Activated CD8-positive, alpha-beta memory T cell treated with anti-CD3 and anti-CD28 coated beads for 1 hour (primary cell): ENCODE measurements at regions not wholly inside any gene's neighbourhood (a gene's known extent, or its start where the extent isn't known, plus 50 kb on each side); places are given as distances from the start of the nearest gene placed in this dataset.

Experiments used
- DNase-seq, 2 donors: peaks; one replicate each; pipeline ENCODE4 v3.0.0-alpha.2; 2020; ENCODE audit warnings: low read depth in 1 of 2; ENCODE audit errors: extremely low read depth in 1 of 2

DNA sequence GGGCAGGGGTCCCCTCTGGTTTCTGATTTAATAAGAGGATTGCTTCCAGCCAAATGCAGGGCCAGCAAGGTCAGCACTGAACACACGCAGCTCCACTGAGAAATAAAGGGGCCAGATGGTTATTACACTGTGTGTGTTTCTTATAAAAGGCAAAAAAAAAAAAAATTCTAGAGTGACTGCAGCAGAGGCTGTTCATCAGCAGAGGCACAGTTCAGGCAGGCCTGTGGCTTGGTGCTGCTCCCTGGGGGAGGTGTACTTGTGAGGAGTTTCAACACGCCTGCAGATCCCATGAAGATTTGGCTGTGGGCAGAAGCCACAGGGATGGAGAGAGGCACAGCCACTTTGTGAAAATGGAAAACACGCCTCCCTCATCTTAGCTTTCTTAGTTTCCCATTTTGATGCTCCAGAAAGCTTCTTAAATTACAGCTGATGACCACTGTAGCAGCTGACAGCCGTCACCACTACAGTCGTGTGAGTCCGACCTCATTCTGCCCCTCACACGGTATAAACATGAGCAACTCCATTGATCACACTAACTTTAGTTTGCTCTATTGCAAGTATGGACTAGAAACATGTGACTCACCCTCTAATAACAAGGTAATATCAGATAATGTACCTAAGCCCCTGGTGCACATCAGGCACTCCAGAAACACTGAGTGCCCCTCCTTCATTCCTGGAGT is 726.5 kb upstream of the RAB6C start:
- DNase-seq = no peak

DNA sequence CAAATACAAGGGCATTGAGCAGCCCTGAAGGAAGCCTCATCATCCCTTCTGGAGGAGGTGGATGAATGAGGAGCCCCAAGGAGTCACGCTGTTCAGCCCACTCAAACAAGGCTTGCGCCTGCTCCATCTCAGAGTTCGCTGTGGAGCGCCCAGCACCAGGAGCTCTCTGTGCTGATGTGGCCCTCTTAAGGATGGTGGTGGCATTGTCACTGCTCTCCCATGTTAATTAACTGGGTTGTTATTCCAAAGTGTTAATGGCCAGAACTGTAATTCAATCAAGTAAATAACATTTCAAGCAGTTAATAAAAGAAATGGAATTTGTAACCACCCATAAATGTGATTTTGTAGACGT is 726.0 kb upstream of the RAB6C start:
- no peak for DNase-seq

DNA sequence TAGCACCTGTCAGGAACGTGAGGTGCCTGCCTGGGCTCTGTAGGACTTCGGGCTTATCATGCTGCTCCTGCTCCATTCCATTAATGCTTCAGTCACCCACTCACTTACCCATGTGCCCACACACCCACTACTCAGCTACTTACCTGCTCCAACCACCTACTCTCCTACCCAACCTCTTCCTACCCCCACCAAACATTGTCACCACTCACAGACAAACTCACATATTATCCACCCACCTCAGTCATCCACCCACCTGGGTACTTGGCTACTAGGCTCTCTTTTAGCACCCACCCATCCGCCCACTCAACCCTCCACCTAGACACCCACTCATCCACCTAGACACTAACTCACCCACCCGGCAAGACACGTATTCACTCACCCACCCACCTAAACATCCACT is 724.7 kb upstream of the RAB6C start:
- DNase-seq = no peak

DNA sequence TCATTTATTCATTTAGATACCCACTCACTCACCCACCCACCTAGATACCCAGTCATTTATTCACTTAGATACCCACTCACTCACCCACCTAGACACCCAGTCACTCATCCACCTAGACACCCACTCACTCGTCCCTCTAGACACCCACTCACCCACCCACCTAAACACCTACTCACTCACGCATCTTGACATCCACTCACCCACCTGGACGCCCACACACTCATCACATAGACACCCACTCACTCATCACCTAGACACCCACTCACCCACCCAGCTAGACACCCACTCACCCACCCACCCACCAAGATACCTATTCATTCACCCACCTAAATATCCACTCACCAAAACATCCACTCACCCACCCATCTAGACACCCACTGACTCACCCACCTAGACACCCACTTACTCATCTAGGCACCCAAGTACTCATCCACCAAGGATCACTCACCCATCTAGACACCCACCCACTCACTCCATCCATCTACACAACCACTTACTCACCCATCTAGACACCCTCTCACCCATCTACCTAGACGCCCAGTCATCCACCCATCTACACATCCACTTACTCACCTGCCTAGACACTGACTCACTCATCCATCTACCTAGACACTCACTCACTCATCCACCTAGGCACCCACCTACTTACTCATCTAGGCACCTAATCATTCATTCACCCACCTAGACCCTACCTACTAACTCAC is 723.7 kb upstream of the RAB6C start:
- DNase-seq = no peak

DNA sequence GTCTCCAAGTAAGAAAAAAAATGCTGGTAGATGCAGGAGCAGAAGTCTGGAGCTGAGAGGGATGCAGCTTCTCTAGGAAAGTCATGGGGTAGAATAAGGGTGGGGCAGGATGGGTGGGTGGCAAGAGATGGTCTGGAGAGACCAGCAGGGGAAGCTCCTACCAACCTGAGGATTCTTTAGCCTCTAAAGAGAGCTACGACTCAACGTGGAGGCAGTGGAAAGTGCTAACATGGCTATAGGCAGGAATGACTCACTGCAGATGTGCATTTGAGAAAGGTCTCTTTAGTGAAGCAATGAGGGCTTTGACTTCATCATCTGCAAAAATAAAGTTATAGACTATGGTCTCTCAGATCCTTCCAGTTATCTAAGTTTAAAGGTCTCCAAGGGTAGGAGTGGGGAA is 722.8 kb upstream of the RAB6C start:
- no peak for DNase-seq

DNA sequence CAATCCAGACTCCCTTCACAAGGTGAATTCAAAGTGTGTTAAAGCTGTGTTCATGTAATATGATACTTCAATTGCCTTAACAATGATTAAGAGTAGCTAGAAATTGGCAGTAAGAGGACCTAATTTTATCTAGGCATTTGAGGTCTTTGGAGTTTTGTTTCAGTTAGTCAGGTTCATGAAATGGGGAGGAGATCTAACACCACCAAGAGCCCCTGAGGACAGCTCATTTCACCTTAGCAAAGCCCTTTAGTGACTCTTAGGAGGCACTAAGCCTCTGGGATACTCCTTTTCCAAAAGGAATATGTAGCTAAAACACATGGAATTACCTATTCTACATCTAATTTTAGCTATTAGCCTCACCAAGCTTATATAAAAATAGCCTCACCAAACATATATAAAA is 716.5 kb upstream of the RAB6C start:
- no peak for DNase-seq

DNA sequence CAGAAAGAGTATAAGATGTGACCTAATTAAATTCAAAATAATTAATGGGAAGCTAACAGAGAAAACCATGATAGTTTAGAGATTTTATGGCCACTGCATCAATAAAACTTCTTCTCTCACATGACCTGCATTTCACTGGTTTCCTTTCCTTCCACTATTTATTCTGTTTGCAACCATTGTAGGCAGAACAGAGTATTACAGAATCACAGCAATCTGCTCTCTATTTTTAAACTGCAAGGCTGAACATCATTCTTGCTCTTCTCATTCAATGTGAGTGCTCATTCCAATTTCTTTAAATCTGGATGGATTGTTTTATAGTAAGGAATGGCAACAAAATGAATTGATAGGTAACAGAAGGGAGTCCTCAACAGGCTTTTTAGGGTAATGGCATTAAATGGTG is 715.5 kb upstream of the RAB6C start:
- no peak for DNase-seq

DNA sequence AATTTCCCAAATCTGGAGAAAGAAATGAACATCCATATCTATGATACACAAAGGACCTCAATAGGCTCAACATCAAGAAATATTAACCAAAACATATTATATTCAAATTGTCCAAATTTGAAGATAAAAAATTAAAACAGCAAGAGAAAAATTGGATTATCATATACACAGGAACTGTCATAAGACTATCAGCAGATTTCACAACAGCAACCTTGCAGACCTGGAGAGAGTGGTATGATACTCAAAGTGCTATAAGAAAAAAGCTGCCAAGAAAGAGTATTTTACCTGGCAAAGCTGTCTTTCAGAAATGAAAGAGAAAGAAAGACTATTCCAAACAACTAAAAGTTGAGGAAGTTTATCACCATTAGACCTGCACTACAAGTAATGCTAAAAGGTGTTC is 711.9 kb upstream of the RAB6C start:
- DNase-seq = no peak

DNA sequence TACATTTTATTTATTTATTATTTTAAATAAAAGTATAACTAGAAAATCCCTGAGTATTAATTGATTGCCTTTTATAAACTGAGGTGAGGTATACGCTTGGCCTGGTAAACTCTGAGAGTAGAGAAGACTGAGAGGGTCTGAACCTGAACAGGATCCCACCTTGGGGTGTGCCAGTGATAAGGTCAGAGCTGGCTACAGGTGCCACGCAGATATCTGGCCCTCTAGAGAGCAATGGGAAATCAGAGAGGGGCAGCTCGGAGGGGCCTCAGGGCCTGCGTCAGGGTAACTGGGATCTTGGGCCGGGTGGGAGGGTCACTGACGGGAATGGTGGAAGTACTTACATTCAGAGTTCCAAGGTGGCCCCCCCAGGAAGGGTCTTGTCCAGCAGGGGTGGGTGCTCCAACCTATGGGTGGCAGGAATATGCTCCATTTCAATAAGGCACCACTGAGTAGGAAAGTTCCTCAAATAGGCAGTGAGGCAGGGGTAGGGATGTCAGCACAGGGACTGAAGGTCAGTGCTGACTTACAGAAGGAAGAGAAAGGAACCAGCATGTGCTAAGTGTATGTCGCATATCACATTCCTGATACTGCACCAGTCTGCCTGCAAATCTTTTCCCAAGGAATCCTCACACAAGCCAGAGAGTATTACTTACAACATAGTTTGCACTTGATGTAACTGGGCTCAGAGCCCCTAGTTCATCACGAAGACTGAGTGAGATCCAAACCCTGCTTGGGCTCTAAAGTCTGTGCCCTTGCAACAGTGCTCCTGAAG is 706.0 kb upstream of the RAB6C start:
- no peak for DNase-seq

DNA sequence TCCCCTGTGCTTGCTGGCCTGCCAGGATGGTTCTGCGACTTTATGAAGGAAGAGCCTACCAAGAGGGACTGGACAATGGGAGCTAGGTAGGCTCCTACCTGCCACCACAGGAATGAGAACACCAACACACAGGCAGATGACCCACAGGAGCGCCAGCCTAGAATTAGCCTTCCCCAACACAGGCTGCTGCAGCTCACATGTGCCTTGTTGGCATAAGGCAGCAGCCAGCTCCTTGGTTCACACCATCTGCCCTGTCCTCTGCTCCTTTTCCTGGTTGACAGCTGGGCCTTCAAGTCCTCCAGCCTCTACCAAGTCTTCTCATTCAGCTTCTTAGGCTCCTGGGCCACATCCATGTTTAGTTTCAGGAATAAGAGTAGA is 705.4 kb upstream of the RAB6C start:
- no peak for DNase-seq

DNA sequence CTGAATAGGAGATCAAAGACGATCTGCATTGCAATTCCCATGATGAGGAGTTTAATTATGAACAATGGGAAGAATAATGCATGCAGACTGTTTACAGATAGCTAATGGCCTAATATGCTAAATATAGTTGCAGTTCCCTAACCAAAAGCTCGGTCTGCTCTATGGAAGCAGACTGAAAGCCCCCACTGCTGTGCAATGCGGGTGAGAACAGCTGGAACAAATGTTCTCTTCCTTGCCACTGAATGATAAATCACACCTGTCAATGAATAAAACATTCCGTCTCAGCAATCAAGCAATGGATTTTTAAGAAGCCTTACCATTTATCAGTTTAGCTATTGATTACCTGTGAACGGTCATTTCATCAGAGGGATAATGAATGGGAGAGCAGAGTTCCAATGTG is 704.5 kb upstream of the RAB6C start:
- no peak for DNase-seq

DNA sequence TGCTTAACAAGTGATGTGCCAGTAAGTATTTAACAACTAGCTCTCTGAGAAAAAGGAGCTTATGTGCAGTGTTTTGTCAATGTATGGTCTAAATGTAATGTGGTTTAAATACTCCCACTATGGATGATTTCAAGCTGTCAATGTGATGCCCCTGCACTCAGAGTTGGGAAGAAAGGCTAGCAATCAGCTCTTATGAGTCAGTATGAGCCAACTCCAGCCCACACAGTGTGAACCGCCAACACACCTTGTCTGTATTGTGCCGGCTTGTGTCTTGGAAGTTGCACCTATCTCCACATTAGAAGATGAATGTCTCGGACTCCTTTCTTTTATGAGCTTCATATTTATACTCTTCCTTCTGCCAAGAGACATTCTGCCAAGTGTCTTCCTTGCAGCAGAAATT is 703.8 kb upstream of the RAB6C start:
- DNase-seq = no peak

DNA sequence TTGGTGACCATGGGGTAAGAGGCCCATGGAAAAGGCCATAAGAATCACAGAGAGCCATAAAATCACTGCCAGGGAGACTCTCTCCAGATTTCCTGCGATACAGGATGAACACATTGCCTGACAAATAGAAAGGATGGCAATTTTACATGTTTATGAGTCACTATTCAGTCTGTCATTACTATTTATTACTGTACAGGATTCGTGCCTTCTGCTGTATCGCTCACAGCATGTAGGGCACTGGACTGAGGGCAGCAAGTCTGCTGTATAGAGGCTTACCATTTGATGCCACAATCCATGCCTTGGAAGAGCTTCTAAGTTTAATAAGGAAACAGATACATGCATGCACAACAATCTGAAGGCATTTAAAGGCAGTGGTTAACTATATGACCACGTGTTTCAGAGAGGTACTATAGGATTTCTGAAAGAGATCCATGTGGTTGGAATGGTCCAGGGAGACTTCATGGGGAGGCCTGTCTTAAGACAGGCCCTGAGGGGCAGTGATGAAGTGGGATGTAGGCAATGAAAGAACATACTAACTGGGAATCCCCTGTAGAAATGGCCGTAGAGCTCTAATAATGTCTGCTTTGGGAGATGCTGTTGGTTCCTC is 702.4 kb upstream of the RAB6C start:
- no peak for DNase-seq

DNA sequence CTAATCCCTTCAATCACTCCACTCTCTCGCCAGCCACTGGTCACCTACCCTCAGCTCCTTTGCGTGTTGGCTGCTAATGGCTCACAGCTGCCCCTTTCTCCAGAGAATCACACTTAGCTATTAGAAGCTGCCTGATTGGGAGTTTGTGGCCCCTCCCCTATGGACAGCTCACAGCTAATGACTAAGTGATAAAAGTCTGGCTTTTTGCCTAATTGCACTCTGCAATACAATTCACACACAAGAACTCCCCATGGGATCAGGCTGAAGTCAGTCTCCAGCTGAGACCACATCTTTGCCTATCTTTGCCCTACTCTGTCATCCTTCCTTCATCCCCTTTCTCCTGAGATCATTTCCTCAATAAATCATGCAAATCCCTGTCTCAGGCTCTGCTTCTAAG is 701.9 kb upstream of the RAB6C start:
- no peak for DNase-seq

DNA sequence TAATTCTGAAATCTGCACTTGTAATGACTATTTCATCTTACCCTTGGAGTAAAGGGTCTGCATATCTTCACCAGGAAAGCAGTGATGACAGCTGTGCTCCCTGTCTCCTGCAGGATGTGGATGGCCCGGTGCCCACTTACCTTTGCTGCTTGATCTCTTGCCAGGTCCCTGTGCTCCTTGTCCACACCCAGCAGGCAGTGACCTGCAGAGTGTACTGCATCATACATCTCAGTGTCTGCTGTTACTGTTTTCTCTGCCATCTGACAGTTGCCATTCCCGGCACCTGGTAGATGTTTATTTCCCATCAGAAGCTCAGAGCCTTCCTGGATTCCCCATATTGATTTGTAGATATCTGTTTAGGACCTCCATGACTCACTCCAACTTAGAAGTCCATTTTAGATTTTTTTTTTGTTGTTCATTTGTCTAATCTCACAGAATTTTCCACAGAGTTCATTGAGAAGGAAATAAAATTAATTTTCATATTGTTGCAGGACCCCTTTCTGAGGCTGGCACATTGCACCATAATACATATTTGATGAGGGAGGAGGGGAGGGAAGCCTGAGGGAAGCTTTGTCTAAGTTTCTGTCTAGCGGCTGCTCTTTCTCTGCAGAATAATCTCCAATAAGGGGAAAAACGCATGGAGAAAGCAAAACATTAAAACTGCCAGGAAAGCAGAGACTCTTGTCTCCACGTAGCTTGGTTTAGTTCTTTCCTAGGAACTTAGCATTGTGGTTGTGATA is 697.5 kb upstream of the RAB6C start:
- no peak for DNase-seq

DNA sequence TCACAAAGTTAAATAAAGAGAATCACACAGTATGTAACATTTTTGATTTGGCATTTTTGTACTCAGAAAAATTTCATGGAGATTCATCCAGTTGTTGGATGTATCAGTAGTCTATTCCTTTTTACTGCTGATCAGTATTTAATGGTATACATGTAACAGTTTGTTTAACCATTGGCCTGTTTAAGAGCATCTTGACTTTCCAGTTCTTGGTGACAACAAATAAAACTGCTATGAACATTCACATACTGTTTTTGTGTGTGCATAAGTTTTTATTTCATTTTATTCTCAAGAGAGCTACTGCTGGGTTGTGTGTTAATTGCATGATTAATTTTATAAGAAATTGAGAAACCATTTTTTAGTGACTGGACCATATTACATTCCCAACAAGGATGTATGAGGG is 694.5 kb upstream of the RAB6C start:
- no peak for DNase-seq

DNA sequence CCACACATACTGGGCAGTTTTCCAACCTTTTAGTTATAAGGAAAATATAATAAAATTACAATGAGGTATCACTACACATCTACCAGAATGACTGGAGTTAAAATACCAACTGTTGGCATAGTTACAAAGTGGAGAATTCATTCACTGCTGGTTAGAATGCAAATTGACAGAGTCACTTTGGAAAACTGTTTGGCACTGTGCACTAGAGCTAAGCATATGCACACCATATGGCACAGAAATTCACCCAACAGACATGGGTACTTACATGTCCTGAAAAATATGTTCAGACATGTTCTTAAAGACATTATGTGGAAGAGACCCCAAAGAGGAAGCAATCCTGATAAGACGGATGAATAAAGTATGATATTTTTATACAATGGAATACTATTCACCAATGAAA is 686.1 kb upstream of the RAB6C start:
- DNase-seq = no peak

DNA sequence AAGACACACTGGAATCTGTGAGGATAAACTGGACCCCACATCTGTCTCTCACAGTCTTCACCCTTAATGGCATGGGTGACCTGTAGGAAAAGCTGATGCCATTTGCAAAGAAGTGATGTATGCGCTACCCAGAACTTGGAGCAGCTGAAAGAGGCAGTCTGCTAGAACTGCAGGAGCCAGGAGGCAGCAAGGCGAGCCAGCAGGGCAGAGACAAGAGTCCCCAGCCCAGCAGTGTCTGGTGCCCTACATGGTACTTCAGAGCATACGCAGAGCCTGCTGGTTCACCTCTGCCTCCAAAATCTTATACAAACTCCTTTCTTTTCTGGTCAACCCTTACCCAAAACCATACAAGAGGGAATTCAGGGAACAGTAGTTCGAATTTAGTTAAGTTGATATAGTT is 683.1 kb upstream of the RAB6C start:
- DNase-seq = no peak

DNA sequence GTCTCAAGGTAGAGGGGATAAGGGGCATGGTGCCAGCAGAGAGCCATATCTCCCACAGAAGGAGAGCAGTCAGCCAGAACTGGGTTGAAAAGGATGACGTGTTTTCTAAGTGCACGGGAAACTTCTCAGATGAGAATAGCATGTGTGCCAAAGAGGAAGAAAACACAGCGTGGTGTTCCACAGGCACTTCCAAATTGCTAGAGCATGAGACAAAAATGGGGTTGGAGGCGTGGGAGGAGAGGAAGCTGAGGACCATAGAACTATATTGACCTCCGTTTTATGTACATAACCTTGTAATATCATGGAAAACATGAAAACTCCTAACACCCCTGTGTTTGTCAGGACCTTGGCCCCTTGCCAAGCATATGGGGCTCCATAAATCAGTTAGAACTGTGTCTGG is 682.7 kb upstream of the RAB6C start:
- no peak for DNase-seq

DNA sequence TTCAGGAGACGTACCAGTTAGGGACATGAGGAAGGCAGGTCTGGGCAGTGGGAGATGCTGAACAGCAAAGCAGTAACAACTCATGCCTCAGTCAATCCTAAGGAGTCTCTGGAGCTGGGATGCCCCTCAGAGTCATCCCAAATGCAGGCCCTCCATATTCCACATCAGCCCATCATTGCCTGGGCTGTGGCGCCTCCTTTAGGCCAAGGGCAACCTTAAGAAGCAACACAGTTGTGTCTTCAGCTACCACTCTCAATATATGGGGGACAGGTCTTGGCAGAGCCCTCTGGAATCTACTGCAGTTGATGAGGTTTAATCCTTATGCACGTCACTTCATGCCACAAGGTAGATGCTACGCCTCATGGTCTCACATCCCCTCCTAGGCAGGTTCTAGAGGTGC is 682.0 kb upstream of the RAB6C start:
- DNase-seq = no peak

DNA sequence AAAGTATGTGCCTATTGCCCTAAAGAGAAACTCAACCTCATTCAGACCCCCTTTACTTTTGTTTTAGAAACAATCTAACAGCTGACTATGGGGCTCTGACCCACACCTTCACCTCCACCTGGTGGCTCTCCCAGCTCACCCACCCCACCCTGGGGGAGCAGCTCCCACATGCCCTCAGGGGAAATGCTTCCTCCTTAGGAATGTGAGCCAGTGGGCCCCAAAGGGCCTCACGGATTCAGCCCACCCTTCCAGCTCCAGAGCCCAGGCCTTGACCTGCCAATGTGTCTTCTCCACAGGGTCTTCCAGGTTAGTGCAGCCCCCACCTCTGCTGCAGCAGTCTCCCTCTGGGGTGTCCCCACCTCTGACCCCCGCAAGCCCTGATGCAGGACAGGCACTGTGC is 680.1 kb upstream of the RAB6C start:
- DNase-seq = no peak
